ENCODE measurements at regions not wholly inside any gene's neighbourhood (a gene's known extent, or its start where the extent isn't known, plus 50 kb on each side); places are given as distances from the start of the nearest gene placed in this dataset.

- TF ChIP-seq CTCF (conservative IDR thresholded peaks at IDR 0.05; ENCODE audit: low read depth, low read length) (no peak), EZH2 (IDR thresholded peaks at IDR 0.05; ENCODE audit: borderline replicate concordance, low read depth, low read length, poor library complexity, severe bottlenecking) (no peak)
Measured at GRCh38 chr1:234909851-234910250, 218.8 kb downstream of the TOMM20 start.
